MM.1S (cell line): ENCODE measurements at regions not wholly inside any gene's neighbourhood (a gene's known extent, or its start where the extent isn't known, plus 50 kb on each side); places are given as distances from the start of the nearest gene placed in this dataset.

Source experiments
- DNase-seq: peaks from one replicate; pipeline ENCODE4 v3.0.0-alpha.2; 2015
- H2AFZ ChIP-seq: fragments of 300-600 bp; sonication (generic); 2 replicates; pipeline ENCODE4 v1.6.0; 2016; ENCODE audit warnings: antibody characterized with exemption, low read length
- H3F3A ChIP-seq: fragments of 300-600 bp; sonication (generic); 2 replicates; pipeline ENCODE4 v1.6.1; 2016; ENCODE audit warnings: mild to moderate bottlenecking, antibody characterized with exemption, low read length, moderate library complexity, mixed read lengths; ENCODE audit not compliant: insufficient read depth
- H3K27ac ChIP-seq: fragments of 300-600 bp; sonication (generic); 2 replicates; pipeline ENCODE4 v1.5.1; 2016; ENCODE audit warnings: mild to moderate bottlenecking, low read length
- H3K27me3 ChIP-seq: fragments of 300-600 bp; sonication (generic); replicated peaks from 2 replicates; pipeline ENCODE4 v1.6.0; 2016; ENCODE audit warnings: low read length; ENCODE audit not compliant: insufficient read depth
- H3K36me3 ChIP-seq: fragments of 300-600 bp; sonication (generic); replicated peaks from 2 replicates; pipeline ENCODE4 v1.6.1; 2016; ENCODE audit warnings: mild to moderate bottlenecking, low read length, mixed read lengths; ENCODE audit not compliant: insufficient read depth
- H3K4me1 ChIP-seq: fragments of 300-600 bp; sonication (generic); 2 replicates; pipeline ENCODE4 v1.6.1; 2016; ENCODE audit warnings: low read length, mixed read lengths
- H3K4me2 ChIP-seq: fragments of 300-600 bp; sonication (generic); 2 replicates; pipeline ENCODE4 v1.6.0; 2016; ENCODE audit warnings: low read depth, low read length
- H3K4me3 ChIP-seq: fragments of 300-600 bp; sonication (generic); 2 replicates; pipeline ENCODE4 v1.5.1; 2016; ENCODE audit warnings: low read length, mixed read lengths
- H3K79me2 ChIP-seq: fragments of 300-600 bp; sonication (generic); 2 replicates; pipeline ENCODE4 v1.6.1; 2016; ENCODE audit warnings: mixed run types, low read length, mixed read lengths
- H3K9ac ChIP-seq: fragments of 300-600 bp; sonication (generic); 2 replicates; pipeline ENCODE4 v1.6.1; 2016; ENCODE audit warnings: low read length, mixed read lengths
- H3K9me2 ChIP-seq: fragments of 300-600 bp; sonication (generic); replicated peaks from 2 replicates; pipeline ENCODE4 v1.6.1; 2016; ENCODE audit warnings: mild to moderate bottlenecking, low read length, mixed read lengths; ENCODE audit not compliant: insufficient read depth
- H3K9me3 ChIP-seq: fragments of 300-600 bp; sonication (generic); replicated peaks from 2 replicates; pipeline ENCODE4 v1.6.1; 2016; ENCODE audit warnings: mild to moderate bottlenecking, low read length, mixed read lengths; ENCODE audit not compliant: insufficient read depth
- H4K20me1 ChIP-seq: fragments of 300-600 bp; sonication (generic); 2 replicates; pipeline ENCODE4 v1.6.1; 2016; ENCODE audit warnings: mild to moderate bottlenecking, low read length, moderate library complexity, mixed read lengths; ENCODE audit not compliant: insufficient read depth
- EZH2 ChIP-seq: fragments of 300-600 bp; sonication (generic); optimal IDR thresholded peaks from 2 replicates; pipeline ENCODE3; 2017; ENCODE audit warnings: low read depth, mild to moderate bottlenecking, antibody characterized with exemption, low read length, mixed read lengths
- EZH2phosphoT487 ChIP-seq: fragments of 300-600 bp; sonication (generic); IDR thresholded peaks from 2 replicates; pipeline ENCODE4 v1.6.1; 2018; ENCODE audit warnings: antibody characterized with exemption, low read length
- TF ChIP-seq, protein P1 (sequence below): fragments of 300-600 bp; sonication (generic); IDR thresholded peaks from 2 replicates; pipeline ENCODE4 v1.5.1; 2016; ENCODE audit warnings: antibody characterized with exemption, low read length, mixed read lengths

DNA sequence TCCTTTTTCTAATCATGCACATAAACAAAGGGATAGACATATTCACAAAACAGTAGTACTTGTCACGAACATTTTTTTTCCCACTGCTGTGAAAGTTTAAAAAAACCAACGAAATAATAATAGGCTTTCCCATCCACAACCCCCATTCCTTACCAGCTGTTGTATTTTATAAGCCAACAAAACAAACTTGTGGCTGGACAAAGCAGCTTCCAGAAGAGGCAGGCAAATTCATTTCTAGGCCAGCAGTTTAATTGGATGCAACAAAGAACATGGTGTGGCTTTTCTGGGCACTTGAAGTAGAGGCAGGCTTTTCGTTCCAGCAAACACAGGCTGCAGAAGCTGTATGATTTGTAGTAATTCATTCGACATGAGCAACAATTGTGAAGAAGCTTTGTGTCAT is 56.0 kb upstream of the FAM20A start:
- no peak for DNase-seq
- Histone ChIP-seq H3K27me3 (no peaks in the 10 kb centered on the region), H4K20me1 (no peaks in the 10 kb centered on the region), H3K9me2 (no peaks in the 10 kb centered on the region), H3K36me3 (no peaks in the 10 kb centered on the region), H3K4me3 (no peak overlapping the region), H3K4me1 (no peaks in the 10 kb centered on the region), H3K27ac (no peak overlapping the region), H3F3A (no peaks in the 10 kb centered on the region), H3K9ac (no peak overlapping the region), H3K9me3 (no peaks in the 10 kb centered on the region), H2AFZ (no peak overlapping the region), H3K79me2 (no peaks in the 10 kb centered on the region), H3K4me2 (no peak overlapping the region)
- TF ChIP-seq, protein P1, sequence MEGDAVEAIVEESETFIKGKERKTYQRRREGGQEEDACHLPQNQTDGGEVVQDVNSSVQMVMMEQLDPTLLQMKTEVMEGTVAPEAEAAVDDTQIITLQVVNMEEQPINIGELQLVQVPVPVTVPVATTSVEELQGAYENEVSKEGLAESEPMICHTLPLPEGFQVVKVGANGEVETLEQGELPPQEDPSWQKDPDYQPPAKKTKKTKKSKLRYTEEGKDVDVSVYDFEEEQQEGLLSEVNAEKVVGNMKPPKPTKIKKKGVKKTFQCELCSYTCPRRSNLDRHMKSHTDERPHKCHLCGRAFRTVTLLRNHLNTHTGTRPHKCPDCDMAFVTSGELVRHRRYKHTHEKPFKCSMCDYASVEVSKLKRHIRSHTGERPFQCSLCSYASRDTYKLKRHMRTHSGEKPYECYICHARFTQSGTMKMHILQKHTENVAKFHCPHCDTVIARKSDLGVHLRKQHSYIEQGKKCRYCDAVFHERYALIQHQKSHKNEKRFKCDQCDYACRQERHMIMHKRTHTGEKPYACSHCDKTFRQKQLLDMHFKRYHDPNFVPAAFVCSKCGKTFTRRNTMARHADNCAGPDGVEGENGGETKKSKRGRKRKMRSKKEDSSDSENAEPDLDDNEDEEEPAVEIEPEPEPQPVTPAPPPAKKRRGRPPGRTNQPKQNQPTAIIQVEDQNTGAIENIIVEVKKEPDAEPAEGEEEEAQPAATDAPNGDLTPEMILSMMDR: no peak
- no peak for TF ChIP-seq EZH2phosphoT487
- TF ChIP-seq EZH2: no peak

DNA sequence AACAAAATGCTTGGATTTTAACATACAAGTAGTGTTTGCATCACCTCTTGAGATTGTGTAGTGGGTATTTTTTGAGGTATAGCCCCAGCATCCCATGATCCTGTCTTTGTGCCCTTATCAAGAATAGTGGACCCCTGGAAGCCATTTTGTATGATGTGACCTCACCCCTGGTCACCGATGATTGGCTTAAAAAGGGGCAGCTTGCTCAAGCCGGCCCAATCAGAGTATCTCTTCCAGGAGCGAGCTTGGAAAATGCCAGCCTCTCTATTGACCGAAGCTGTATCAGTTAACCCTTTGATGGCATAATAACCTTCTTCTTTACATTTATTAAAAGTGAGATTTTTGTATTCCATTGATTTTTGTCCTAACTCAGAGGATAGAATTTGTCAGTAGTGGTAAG is 55.5 kb upstream of the FAM20A start:
- no peak overlapping the region for H3K4me3 ChIP-seq
- TF ChIP-seq EZH2 (no peak), EZH2phosphoT487 (no peak)
- TF ChIP-seq, protein P1: no peak
- H3K4me2 ChIP-seq: no peak overlapping the region
- H4K20me1 ChIP-seq: no peaks in the 10 kb centered on the region
- H3K9me2 ChIP-seq: no peaks in the 10 kb centered on the region
- no peak for DNase-seq
- no peaks in the 10 kb centered on the region for H3K4me1 ChIP-seq
- no peaks in the 10 kb centered on the region for H3F3A ChIP-seq
- no peak overlapping the region for H3K9ac ChIP-seq
- no peaks in the 10 kb centered on the region for H3K36me3 ChIP-seq
- H3K79me2 ChIP-seq: no peaks in the 10 kb centered on the region
- no peaks in the 10 kb centered on the region for H3K27me3 ChIP-seq
- no peaks in the 10 kb centered on the region for H3K9me3 ChIP-seq
- H2AFZ ChIP-seq: no peak overlapping the region
- H3K27ac ChIP-seq: no peak overlapping the region
